B cell (primary cell): ENCODE measurements at regions not wholly inside any gene's neighbourhood (a gene's known extent, or its start where the extent isn't known, plus 50 kb on each side); places are given as distances from the start of the nearest gene placed in this dataset.

Experiments used
- ATAC-seq: fragments of 200-7000 bp; cut with Tn5 transposase; one replicate; pipeline ENCODE4 v1.10.0; 2021; ENCODE audit warnings: low read depth, mild to moderate bottlenecking, moderate number of reproducible peaks, moderate library complexity
- CTCF ChIA-PET: fragments of 350-600 bp; sonication (Branson Sonifier 250); formaldehyde crosslinking; loops from one replicate; lab custom pipeline; 2021; ENCODE audit warnings: antibody characterized with exemption, inconsistent platforms; lab: Charles Lee
- POLR2A ChIA-PET: fragments of 350-600 bp; sonication (Branson Sonifier 250); formaldehyde crosslinking; loops from one replicate; lab custom pipeline; 2021; ENCODE audit warnings: antibody characterized with exemption; lab: Charles Lee
- DNase-seq: peaks from one replicate; pipeline ENCODE4 v3.0.0; 2013
- H2AFZ ChIP-seq: 2 replicates; pipeline ENCODE4 v1.6.1; 2012; ENCODE audit warnings: mild to moderate bottlenecking, low read depth, low read length; ENCODE audit not compliant: insufficient read depth, poor library complexity, severe bottlenecking
- H3K27ac ChIP-seq, 2 donors: 1 replicate in 1 of 2; 2 replicates in 1 of 2; pipeline ENCODE4 v1.5.1; 2012 to 2013; ENCODE audit warnings: low read length in 2 of 2, mild to moderate bottlenecking in 2 of 2, moderate library complexity in 1 of 2
- H3K27me3 ChIP-seq, 4 experiments: fragments of 200-600 bp in 1 of 4; sonication (generic) in 1 of 4; replicated peaks in 1 of 4; 1 replicate in 2 of 4; 2 replicates in 2 of 4; pipeline versions ENCODE4 v1.6.1 to v1.7.0; 2013 to 2016; ENCODE audit warnings: low read length in 3 of 4, mild to moderate bottlenecking in 2 of 4, mixed read lengths in 1 of 4, moderate library complexity in 1 of 4; ENCODE audit not compliant: insufficient read depth in 4 of 4, control insufficient read depth in 3 of 4; ENCODE audit errors: control extremely low read depth in 1 of 4
- H3K36me3 ChIP-seq, 2 experiments: replicated peaks in 1 of 2; 1 replicate in 1 of 2; 2 replicates in 1 of 2; pipeline versions ENCODE4 v1.6.1 to v1.7.1; 2013; ENCODE audit warnings: low read length in 1 of 2; ENCODE audit not compliant: insufficient read depth in 2 of 2, control insufficient read depth in 1 of 2; ENCODE audit errors: control extremely low read depth in 1 of 2, extremely low read depth in 1 of 2
- H3K4me1 ChIP-seq, 2 donors: fragments of 200-600 bp in 1 of 2; sonication (generic) in 1 of 2; 1 replicate in 1 of 2; 2 replicates in 1 of 2; pipeline versions ENCODE4 v1.5.1 to v1.6.1; 2013 to 2017; ENCODE audit warnings: low read length in 2 of 2; ENCODE audit not compliant: control insufficient read depth in 2 of 2, insufficient read depth in 2 of 2
- H3K4me2 ChIP-seq: replicated peaks from 2 replicates; pipeline ENCODE3; 2012; ENCODE audit warnings: mild to moderate bottlenecking, low read depth, low read length; ENCODE audit not compliant: poor library complexity, severe bottlenecking
- H3K4me3 ChIP-seq, 5 experiments: fragments of 200-600 bp in 1 of 5; sonication (generic) in 1 of 5; 1 replicate in 3 of 5; 2 replicates in 2 of 5; pipeline versions ENCODE4 v1.5.1 to v1.7.0; 2011 to 2016; ENCODE audit warnings: low read length in 4 of 5, mild to moderate bottlenecking in 4 of 5, low read depth in 2 of 5, control low read depth in 1 of 5, moderate library complexity in 1 of 5; ENCODE audit not compliant: insufficient read depth in 1 of 5; ENCODE audit errors: control extremely low read depth in 1 of 5, extremely low read depth in 1 of 5
- H3K79me2 ChIP-seq: fragments of 200-600 bp; sonication (generic); one replicate; pipeline ENCODE4 v1.6.0; 2016; ENCODE audit warnings: low read length; ENCODE audit not compliant: control insufficient read depth, insufficient read depth
- H3K9ac ChIP-seq: fragments of 200-600 bp; sonication (generic); 2 replicates; pipeline ENCODE4 v1.6.1; 2017; ENCODE audit warnings: mild to moderate bottlenecking, low read length, moderate library complexity
- H3K9me3 ChIP-seq, 3 donors: one replicate each; pipeline versions ENCODE4 v1.6.1 to v1.7.1; 2013; ENCODE audit warnings: low read length in 2 of 3; ENCODE audit not compliant: control insufficient read depth in 2 of 3, insufficient read depth in 1 of 3; ENCODE audit errors: control extremely low read depth in 1 of 3
- H4K20me1 ChIP-seq: 2 replicates; pipeline ENCODE4 v1.6.0; 2012; ENCODE audit warnings: mild to moderate bottlenecking, low read length; ENCODE audit not compliant: insufficient read depth, control insufficient read depth, poor library complexity, severe bottlenecking
- H3K27ac Mint-ChIP-seq: one replicate; pipeline ENCODE4 v1.8.0; 2021; ENCODE audit warnings: mixed read lengths
- H3K27me3 Mint-ChIP-seq: one replicate; pipeline ENCODE4 v1.8.0; 2021; ENCODE audit warnings: mixed read lengths
- H3K4me1 Mint-ChIP-seq: one replicate; pipeline ENCODE4 v1.8.0; 2021; ENCODE audit warnings: mixed read lengths
- H3K4me3 Mint-ChIP-seq: one replicate; pipeline ENCODE4 v1.8.0; 2021; ENCODE audit warnings: mixed read lengths
- H3K9me3 Mint-ChIP-seq: one replicate; pipeline ENCODE4 v1.8.0; 2022; ENCODE audit warnings: mixed read lengths; ENCODE audit not compliant: insufficient read depth
- CTCF ChIP-seq: fragments of 200-600 bp; IDR thresholded peaks from one replicate; pipeline ENCODE4 v1.8.0; 2022; ENCODE audit warnings: antibody characterized with exemption, mild to moderate bottlenecking
- EZH2 ChIP-seq: IDR thresholded peaks from 2 replicates; pipeline ENCODE4 v1.6.1; 2012; ENCODE audit warnings: borderline replicate concordance, low read depth, mild to moderate bottlenecking, moderate library complexity, low read length; ENCODE audit not compliant: insufficient read depth, poor library complexity, severe bottlenecking
- WGBS: methylation state at CpG from one replicate; pipeline ENCODE4 v1.1.5; 2013; ENCODE audit warnings: missing lambda C conversion rate; ENCODE audit not compliant: insufficient coverage; 5-methylcytosine and 5-hydroxymethylcytosine counted together
- intact Hi-C: fragments of 100-400 bp; cut with micrococcal nuclease; formaldehyde crosslinking; loops from one replicate; pipeline ENCODE4 v1.10.0; 2022

DNA sequence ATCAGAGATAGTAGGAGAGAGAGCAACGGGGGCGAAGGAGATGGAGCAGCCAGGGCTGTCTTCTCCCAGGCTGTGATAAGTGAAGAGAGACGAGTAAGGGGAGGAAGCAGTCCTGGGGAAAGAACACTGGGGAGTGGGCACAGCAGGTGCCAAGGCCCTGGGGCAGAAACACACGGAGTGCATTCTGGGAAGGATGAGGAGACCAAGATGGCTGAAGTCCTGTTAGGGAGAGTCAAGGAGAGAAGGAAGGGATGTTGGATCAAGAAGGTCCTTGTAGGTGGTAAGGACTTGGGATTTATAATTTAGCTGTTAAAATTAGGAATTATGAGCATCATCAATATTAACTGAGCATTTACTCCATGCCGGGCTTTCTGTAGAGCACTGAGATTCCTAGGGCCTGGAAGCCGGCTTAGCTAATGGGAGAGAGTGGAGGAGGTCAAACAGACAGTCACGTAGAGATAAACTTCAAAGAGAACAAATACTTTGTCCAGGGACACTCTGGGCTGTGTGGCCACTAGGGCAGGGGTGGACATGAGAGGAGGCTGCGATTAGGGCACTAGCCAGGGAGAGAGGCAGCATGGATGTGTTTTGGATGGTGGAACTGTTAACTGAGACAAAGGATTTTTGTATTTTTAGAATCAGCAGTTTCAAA is 134.2 kb upstream of the PEG3 start:
- TF ChIP-seq EZH2, result no peak
- TF ChIP-seq CTCF, result no peak
- H3K9ac ChIP-seq, result no peak overlapping the region
- ChIA-PET POLR2A (no interaction called here), CTCF (no interaction called here)
- no peak for ATAC-seq
- H3K27me3 Mint-ChIP-seq, result no peaks in the 10 kb centered on the region
- no peak overlapping the region for H3K4me2 ChIP-seq
- H3K4me3 ChIP-seq, result no peak overlapping the region
- H4K20me1 ChIP-seq, result no peaks in the 10 kb centered on the region
- H3K4me3 Mint-ChIP-seq, result no peak overlapping the region
- intact Hi-C loops, result no loop called here
- no peak overlapping the region for H3K27ac ChIP-seq
- H3K36me3 ChIP-seq, result no peaks in the 10 kb centered on the region
- peaks cover 0 to 54% (median 5%) of the 10 kb centered on the region in 3 donors for H3K9me3 ChIP-seq
- H3K9me3 Mint-ChIP-seq, result peaks cover 8% of the 10 kb centered on the region
- H3K27ac Mint-ChIP-seq, result no peak overlapping the region
- no peaks in the 10 kb centered on the region for H3K4me1 Mint-ChIP-seq
- H2AFZ ChIP-seq, result no peak overlapping the region
- 59% methylated on average over 6 of the region's 8 CpGs for WGBS
- H3K79me2 ChIP-seq, result no peaks in the 10 kb centered on the region
- no peak for DNase-seq
- H3K4me1 ChIP-seq, result no peaks in the 10 kb centered on the region
- H3K27me3 ChIP-seq, result no peaks in the 10 kb centered on the region

DNA sequence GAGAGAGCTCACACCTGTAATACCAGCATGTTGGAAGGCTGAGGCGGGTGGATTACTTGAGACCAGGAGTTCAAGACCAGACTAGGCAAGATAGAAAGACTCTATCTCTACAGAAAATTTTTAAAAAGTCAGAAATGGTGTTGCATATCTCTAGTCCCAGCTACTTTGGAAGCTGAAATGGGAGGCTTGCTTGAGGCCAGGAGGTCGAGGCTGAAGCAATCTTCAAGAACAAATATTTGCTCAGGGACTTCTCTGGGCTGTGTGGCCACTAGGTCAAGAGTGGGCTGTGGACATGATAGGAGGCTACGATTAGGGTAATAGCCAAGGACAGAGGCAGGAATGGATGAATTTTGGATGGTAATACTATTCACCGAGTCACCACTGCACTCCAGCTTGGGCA is 135.8 kb upstream of the PEG3 start:
- no peaks in the 10 kb centered on the region for H3K79me2 ChIP-seq
- Mint-ChIP-seq H3K4me3 (no peak overlapping the region), H3K9me3 (peaks cover 11% of the 10 kb centered on the region), H3K4me1 (no peaks in the 10 kb centered on the region), H3K27ac (no peak overlapping the region), H3K27me3 (no peaks in the 10 kb centered on the region)
- no peak overlapping the region for H2AFZ ChIP-seq
- H3K36me3 ChIP-seq, result no peaks in the 10 kb centered on the region
- H3K4me2 ChIP-seq, result no peak overlapping the region
- no peaks in the 10 kb centered on the region for H3K27me3 ChIP-seq
- 79% methylated on average over 2 of the region's 4 CpGs for WGBS
- H3K4me1 ChIP-seq, result no peaks in the 10 kb centered on the region
- H3K9me3 ChIP-seq, result peaks cover 0 to 60% (median 5%) of the 10 kb centered on the region in 3 donors
- no peak for DNase-seq
- ATAC-seq, result no peak
- H3K4me3 ChIP-seq, result no peak overlapping the region
- no peak overlapping the region for H3K27ac ChIP-seq
- ChIA-PET POLR2A (no interaction called here), CTCF (no interaction called here)
- intact Hi-C loops, result no loop called here
- H3K9ac ChIP-seq, result no peak overlapping the region
- no peak for TF ChIP-seq CTCF
- TF ChIP-seq EZH2, result no peak
- no peaks in the 10 kb centered on the region for H4K20me1 ChIP-seq
